ENCODE measurements at regions not wholly inside any gene's neighbourhood (a gene's known extent, or its start where the extent isn't known, plus 50 kb on each side); places are given as distances from the start of the nearest gene placed in this dataset.

GRCh38 chr5:20985754-20986153 is 997.8 kb upstream of the CDH18 start:
- no peak for TF ChIP-seq CTCF (IDR thresholded peaks at IDR 0.05)
- peaks cover 0 to 9% of the 10 kb centered on the region in 2 experiments for H3K9me3 ChIP-seq (ENCODE audit: control insufficient read depth in 1 of 2, insufficient read depth in 1 of 2, low read length in 2 of 2)
- H3K4me1 Mint-ChIP-seq (ENCODE audit: low read depth): no peaks in the 10 kb centered on the region
- CTCF ChIA-PET: no interaction called here
- no peak overlapping the region for H3K4me3 ChIP-seq (ENCODE audit: low read length)
- POLR2A ChIA-PET: no interaction called here
- intact Hi-C loops (cut with DNase I, micrococcal nuclease): no loop called here
- H3K4me1 ChIP-seq (ENCODE audit: insufficient read depth, low read length): no peaks in the 10 kb centered on the region
- H3K9me3 Mint-ChIP-seq: peaks cover 26% of the 10 kb centered on the region
- no peak overlapping the region for H3K4me3 Mint-ChIP-seq
- DNase-seq (no peak), ATAC-seq (ENCODE audit: poor library complexity) (no peak)
- H3K36me3 ChIP-seq (ENCODE audit: insufficient read depth, low read length): no peaks in the 10 kb centered on the region
- H3K27ac ChIP-seq (ENCODE audit: low read depth in 1 of 2, low read length in 2 of 2): no peak overlapping the region
- H3K36me3 Mint-ChIP-seq (ENCODE audit: low read depth): no peaks in the 10 kb centered on the region
- no peak overlapping the region for H3K27ac Mint-ChIP-seq
- H3K27me3 Mint-ChIP-seq: no peaks in the 10 kb centered on the region
- H3K27me3 ChIP-seq (ENCODE audit: control insufficient read depth in 1 of 2, insufficient read depth in 2 of 2, low read length in 2 of 2): no peaks in the 10 kb centered on the region

GRCh38 chr5:20974426-20974825 is 986.4 kb upstream of the CDH18 start:
- H3K4me1 Mint-ChIP-seq (ENCODE audit: low read depth): no peaks in the 10 kb centered on the region
- no peaks in the 10 kb centered on the region for H3K27me3 Mint-ChIP-seq
- Histone ChIP-seq H3K27ac (ENCODE audit: low read depth in 1 of 2, low read length in 2 of 2) (no peak overlapping the region), H3K27me3 (ENCODE audit: control insufficient read depth in 1 of 2, insufficient read depth in 2 of 2, low read length in 2 of 2) (no peaks in the 10 kb centered on the region), H3K4me1 (ENCODE audit: insufficient read depth, low read length) (no peaks in the 10 kb centered on the region), H3K9me3 (ENCODE audit: control insufficient read depth in 1 of 2, insufficient read depth in 1 of 2, low read length in 2 of 2) (peaks cover 0 to 3% of the 10 kb centered on the region in 2 experiments), H3K36me3 (ENCODE audit: insufficient read depth, low read length) (no peaks in the 10 kb centered on the region), H3K4me3 (ENCODE audit: low read length) (no peak overlapping the region)
- no peaks in the 10 kb centered on the region for H3K36me3 Mint-ChIP-seq (ENCODE audit: low read depth)
- no peak for TF ChIP-seq CTCF (IDR thresholded peaks at IDR 0.05)
- POLR2A ChIA-PET: no interaction called here
- peaks cover 7% of the 10 kb centered on the region for H3K9me3 Mint-ChIP-seq
- ATAC-seq (ENCODE audit: poor library complexity): no peak
- no peak overlapping the region for H3K4me3 Mint-ChIP-seq
- DNase-seq: no peak
- no peak overlapping the region for H3K27ac Mint-ChIP-seq
- intact Hi-C loops (cut with DNase I, micrococcal nuclease): no loop called here
- CTCF ChIA-PET: no interaction called here

- intact Hi-C loops (cut with DNase I, micrococcal nuclease): no loop called here
- no peak overlapping the region for H3K4me3 ChIP-seq (ENCODE audit: low read length)
- no peak overlapping the region for H3K27ac Mint-ChIP-seq
These were observed 984.5 kb upstream of the CDH18 start for GRCh38 chr5:20972419-20972925.

More at GRCh38 chr5:20972419-20972925, 984.5 kb upstream of the CDH18 start:
- Mint-ChIP-seq H3K36me3 (ENCODE audit: low read depth) (no peaks in the 10 kb centered on the region), H3K9me3 (peaks cover 5% of the 10 kb centered on the region), H3K27me3 (no peaks in the 10 kb centered on the region), H3K4me1 (ENCODE audit: low read depth) (no peaks in the 10 kb centered on the region), H3K4me3 (no peak overlapping the region)
- no peaks in the 10 kb centered on the region for H3K36me3 ChIP-seq (ENCODE audit: insufficient read depth, low read length)
- no peak for DNase-seq
- H3K4me1 ChIP-seq (ENCODE audit: insufficient read depth, low read length): no peaks in the 10 kb centered on the region
- no peak for ATAC-seq (ENCODE audit: poor library complexity)
- CTCF ChIA-PET: no interaction called here
- peaks cover 0 to 3% of the 10 kb centered on the region in 2 experiments for H3K9me3 ChIP-seq (ENCODE audit: control insufficient read depth in 1 of 2, insufficient read depth in 1 of 2, low read length in 2 of 2)
- H3K27ac ChIP-seq (ENCODE audit: low read depth in 1 of 2, low read length in 2 of 2): no peak overlapping the region
- POLR2A ChIA-PET: no interaction called here
- TF ChIP-seq CTCF (IDR thresholded peaks at IDR 0.05): no peak
- no peaks in the 10 kb centered on the region for H3K27me3 ChIP-seq (ENCODE audit: control insufficient read depth in 1 of 2, insufficient read depth in 2 of 2, low read length in 2 of 2)
